GM20431 (cell line): ENCODE measurements at regions not wholly inside any gene's neighbourhood (a gene's known extent, or its start where the extent isn't known, plus 50 kb on each side); places are given as distances from the start of the nearest gene placed in this dataset.

ENCODE experiments used
- in situ Hi-C: fragments of 300-500 bp; cut with MseI, MboI; formaldehyde crosslinking; loops from one replicate; pipeline ENCODE4 v1.15.0; 2020; ENCODE audit warnings: low sequenced_read_pairs; ENCODE audit not compliant: unreplicated experiment

DNA sequence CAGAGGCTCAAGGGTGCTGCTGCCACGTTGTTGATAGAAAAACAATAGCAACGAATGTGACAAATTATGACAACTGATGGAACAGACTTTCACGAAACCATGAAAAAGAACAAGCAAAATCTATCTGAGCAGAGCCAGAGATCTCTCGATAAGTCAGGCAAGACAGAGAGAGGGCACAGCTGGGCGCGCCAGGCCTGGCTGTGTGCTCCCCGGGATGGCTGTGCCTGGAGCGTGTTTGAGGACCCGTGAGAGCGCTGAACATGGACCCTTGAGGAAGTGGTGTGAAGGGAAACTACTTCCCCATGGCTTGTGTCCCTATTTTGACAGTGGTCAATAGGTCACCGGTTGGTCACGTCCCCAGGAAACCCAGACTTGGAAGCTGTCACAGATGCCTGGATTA, 83.1 kb upstream of the FGF3 start:
- in situ Hi-C loops, result no loop called here

DNA sequence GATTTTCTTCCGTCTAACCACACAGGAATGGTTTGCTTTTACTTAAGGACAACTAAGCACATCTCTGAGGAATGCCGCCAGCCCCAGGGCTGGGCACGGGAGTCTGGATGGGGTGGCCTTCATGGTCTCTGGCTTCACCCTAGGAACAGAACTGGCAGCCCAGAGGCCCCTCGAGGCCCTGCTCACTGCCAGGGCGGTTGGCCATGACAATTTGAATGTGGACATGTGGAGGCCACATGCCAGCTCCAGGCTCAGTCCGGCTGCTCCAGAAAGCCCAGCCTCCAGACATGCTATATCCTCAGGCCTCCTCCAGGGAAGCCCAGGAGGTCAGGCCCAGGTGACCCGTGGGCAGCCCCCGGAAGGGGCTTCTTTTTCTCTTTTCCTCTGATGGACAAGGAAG, 84.0 kb upstream of the FGF3 start:
- in situ Hi-C loops, result no loop called here

GRCh38 chr11:69904161-69904973, 85.2 kb upstream of the FGF3 start:
- in situ Hi-C loops, result no loop called here

- in situ Hi-C loops, result no loop called here
Observed at GRCh38 chr11:69904974-69905535, 85.8 kb upstream of the FGF3 start.

DNA sequence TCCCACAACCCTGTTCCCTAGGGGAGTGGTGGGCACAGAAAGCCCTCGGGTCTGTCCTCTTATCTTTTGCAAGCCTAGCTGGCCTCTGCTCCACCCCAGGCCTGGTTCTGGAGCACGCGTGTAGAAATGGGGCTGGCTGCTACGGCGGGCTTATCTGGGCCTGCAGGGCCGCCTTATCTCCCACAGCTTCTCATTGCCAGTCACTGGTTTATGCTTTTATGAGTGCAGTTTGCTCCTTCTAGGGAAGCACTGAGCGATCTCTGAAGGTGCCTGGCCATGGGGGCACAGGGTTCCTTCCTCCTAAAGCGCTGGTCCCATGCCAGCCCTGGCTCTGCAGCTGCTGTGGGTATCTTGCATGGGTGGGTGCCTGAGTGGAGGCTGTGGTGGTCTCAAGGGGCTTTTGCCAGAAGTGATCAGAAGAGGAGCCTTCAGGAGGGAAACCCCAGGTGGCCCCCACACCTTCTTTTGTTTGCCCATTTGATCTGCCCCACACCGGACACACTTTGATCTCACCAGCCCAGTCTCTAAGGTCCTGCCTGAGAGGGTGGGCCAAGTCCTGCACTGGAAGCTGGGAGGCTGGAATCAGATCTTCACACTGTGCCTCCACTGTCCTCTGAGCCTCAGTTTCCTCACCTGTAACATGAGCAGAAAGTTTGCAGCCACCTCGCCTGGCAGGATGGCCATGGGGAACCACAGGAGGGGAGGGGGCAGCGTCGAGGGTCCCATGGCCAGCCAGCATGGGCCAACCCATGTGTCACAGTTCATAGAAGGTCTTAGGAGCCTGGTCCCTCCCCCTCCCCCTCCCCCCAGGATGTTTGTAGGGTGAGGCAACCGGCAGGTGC, 86.6 kb upstream of the FGF3 start:
- in situ Hi-C loops, result no loop called here

GRCh38 chr11:69906453-69906907, 87.3 kb upstream of the FGF3 start:
- in situ Hi-C loops, result no loop called here

DNA sequence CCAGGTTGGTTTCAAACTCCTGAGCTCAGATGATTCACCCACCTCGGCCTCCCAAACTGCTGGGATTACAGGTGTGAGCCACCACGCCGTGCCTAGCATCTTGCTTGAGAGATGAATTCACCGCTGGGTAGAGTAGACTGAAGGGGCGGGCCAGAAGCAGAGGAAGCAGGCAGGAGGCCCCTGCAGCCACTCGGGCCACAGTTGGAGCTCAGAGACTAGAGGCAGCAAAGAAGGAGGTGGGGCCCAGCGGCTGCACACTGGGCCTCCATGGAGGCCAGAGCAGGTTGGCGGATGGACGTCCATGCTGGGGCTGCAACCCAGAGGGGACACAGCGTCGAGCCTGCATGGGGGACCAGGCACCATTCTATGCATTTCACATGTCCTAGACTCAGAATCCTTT, 88.4 kb upstream of the FGF3 start:
- in situ Hi-C loops, result no loop called here

- in situ Hi-C loops, result no loop called here
Observed at GRCh38 chr11:69908511-69909220, 89.5 kb upstream of the FGF3 start.

DNA sequence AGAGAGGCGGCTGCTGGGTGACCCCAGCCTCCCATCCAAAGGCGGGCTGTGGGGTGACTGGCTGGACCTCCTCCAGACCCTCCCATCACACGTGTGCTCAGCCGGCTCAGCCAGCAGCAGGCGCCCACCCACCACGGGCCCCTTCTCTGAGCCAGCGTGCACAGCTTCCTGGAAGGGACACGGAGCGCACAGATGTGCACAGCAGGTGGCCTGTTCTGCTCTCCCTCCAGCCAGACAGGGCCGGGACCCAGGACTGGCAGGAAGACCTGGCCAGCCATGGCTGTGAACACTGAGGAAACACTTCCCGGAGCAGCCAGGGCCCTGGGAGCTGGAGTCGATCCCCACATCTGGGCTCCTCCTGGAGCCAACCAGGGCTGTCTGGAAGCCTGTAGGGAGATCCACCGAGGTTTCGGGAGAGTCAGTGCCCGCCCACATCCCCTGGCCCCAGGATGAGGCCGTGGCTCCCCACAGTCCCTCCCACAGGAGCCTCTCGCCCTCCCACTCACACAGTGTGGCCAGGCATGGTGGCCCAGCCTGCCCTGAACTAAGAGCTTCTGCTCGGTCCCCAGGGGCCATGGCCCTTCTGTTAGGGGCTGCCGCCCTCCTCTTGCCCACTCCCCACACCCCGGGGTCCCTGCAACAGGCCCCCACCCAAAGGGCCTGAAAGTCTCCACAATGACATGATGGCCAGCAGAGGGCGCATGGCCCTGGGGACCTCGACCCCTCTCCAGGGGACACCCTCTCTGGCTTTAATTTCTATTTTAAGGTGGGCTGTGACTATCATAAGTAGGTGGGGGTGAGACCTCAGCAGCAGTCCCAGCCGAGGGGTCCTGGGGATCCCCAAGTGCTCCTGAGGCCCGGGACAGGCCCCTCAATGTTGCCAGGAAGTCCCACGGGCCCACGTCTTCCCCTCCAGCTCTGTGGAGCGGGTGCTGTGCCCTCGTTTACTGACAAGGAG, 90.6 kb upstream of the FGF3 start:
- in situ Hi-C loops, result loop anchor here (5.0 kb wide), 1 partner anchor 282 kb away; no protein-coding TSS in a partner anchor

DNA sequence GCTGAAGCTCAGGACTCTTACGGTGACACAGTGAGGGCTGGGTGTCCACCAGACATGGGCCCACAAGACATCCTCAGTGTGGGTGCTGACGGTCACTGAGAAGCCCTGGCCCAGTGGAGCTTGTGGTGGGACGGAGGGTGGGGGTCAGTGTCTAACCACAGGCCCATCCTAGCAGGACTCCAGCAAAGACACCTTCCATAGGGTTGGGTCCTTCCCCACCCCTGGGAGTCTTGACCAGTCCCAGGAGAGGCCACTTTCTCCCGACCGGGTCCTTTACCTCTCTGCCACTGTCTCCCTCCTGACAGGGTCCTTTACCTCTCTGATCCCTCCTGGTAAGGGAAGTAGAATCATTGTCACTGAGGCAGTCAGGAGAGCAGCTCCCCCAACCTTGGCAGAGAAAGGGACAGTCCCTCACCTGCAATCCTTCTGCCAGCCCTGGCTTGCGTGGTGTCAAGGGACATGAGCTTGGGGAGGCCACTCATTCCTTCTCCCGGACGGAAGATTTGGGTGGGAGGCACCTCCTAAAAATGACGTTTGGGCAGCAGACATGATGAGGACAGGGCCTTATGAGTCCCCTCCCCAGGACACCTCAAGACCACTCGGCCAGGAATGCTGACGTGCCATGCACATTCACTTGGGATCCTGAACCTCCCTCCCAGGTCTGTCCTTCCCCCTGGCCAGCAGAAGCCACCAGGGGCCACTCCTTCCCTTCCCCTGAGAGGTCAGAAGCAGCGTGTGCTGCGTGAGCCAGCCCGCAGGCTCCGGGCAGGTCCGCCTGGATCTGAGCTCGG, 91.5 kb upstream of the FGF3 start:
- in situ Hi-C loops, result loop anchor here (5.0 kb wide), 1 partner anchor 282 kb away; no protein-coding TSS in a partner anchor

- in situ Hi-C loops, result loop anchor here (5.0 kb wide), 1 partner anchor 281 kb away; no protein-coding TSS in a partner anchor
Observed at GRCh38 chr11:69911310-69912160, 92.3 kb upstream of the FGF3 start.

DNA sequence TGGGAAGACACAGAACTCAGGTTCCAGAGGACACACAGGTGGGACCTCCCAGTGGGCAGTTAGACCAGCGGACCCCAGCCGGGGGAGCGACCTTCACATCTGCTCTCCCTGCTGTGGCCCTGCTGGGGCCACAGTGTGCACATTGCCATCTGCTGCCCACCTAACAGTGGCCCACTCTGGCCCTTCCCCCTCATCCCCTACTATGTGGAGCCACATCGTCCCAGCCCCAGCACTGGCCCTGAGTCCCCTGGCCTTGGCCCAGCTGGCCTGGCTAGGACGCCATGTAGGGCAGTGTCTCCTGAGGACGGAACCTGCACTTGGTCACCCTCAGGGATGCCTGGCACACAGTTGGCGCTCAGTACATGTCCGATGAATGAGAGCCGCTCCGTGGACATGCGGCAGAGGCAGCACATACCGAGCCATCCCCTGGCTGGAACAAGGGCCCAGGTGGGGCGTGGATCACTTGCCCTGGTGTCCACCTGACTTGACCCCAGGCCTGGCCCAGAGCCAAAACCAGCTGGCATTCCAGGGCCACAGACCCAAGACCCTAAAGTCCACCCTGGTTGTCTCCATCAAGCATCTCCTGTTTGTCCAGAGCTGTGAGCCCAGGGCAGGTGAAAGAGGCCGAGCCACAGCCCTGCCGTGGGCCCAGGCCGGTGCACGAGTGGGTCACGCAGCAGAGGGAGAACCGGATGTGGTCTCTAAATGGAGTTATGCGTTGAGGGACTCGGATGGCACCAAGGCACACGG, 93.1 kb upstream of the FGF3 start:
- in situ Hi-C loops, result loop anchor here (5.0 kb wide), 1 partner anchor 280 kb away; no protein-coding TSS in a partner anchor

GRCh38 chr11:69912911-69913451, 93.8 kb upstream of the FGF3 start:
- in situ Hi-C loops, result loop anchor here (5.0 kb wide), 1 partner anchor 279 kb away; no protein-coding TSS in a partner anchor

DNA sequence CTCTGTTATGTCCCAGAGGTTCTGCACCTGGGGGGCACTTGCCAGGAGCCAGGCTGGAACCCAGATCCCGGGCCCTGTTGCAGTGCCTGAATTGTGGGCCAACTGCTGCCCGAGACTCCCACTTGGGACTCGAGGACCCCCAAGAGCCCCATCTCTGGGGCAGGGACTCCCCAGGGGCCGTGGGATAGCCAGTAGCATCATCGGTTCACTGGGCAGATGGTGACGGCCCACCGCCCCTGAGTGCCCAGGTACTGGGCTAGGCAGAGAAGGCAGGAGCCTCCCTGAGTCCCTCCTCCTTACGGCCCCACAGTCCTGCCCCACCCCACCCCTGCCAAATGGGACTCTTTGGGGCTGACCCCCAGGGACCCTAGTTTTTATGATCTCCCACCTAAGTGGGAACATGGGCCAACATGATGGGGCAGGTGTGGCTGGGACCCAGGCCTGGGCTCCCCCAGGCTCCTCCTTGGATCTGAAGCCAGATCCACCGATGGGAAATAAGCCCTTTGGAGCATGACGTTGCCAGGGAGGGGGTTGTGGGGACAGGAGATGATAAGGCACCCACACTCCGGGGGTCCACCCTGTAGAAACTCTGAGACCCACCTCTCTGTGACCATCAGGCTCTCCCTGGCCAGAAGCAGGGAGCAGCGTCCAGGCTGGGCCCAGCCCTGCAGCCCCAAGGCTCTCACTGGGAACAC, 94.5 kb upstream of the FGF3 start:
- in situ Hi-C loops, result loop anchor here (5.0 kb wide), 1 partner anchor 279 kb away; no protein-coding TSS in a partner anchor

DNA sequence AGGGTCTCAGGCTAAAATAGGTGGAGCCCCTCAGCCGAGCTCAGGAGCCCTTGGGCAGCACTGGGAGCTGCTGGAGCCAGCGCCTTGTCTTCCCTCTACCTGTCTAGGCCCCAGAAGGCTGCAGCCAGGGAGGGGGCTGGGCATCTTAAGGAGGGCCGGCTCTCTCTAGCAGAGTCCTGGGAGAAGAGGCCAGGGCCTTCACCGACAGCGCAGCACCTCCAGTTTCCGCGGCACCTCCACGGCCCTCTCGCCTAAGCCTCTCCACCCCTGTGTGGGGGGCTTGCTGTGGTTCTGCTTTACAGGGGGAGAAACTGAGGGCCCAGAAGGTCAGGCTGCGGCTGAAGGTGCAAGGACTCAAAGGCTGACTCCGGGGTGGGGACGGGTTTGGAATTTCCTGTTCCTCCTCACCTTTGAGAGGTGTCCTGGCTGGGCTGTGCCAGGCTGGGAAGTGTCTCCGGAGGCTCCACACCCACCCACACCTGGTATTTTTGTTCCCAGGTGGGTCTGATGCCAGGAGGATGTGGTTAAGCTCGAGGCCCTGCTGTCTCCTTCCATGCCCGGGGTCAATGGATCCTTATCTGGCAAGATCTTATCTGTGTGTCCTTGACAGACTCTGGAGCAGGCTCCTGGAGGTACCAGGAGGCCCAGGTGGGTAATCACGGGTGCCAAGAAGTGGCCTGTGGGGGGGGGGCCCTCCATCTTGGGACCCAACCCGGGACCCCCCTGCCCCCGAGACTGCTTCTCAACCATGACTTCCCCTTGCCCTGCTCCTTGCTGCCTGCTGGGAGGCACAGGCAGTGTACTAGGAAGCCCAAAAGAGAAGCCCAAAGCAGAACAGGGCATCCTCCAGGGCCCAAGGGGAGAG, 95.3 kb upstream of the FGF3 start:
- in situ Hi-C loops, result loop anchor here (5.0 kb wide), 1 partner anchor 278 kb away; no protein-coding TSS in a partner anchor
